B cell (primary cell): ENCODE measurements at regions not wholly inside any gene's neighbourhood (a gene's known extent, or its start where the extent isn't known, plus 50 kb on each side); places are given as distances from the start of the nearest gene placed in this dataset.

ENCODE experiments used
- ATAC-seq: fragments of 200-7000 bp; cut with Tn5 transposase; one replicate; pipeline ENCODE4 v1.10.0; 2021; ENCODE audit warnings: low read depth, mild to moderate bottlenecking, moderate number of reproducible peaks, moderate library complexity
- CTCF ChIA-PET: fragments of 350-600 bp; sonication (Branson Sonifier 250); formaldehyde crosslinking; loops from one replicate; lab custom pipeline; 2021; ENCODE audit warnings: antibody characterized with exemption, inconsistent platforms; lab: Charles Lee
- POLR2A ChIA-PET: fragments of 350-600 bp; sonication (Branson Sonifier 250); formaldehyde crosslinking; loops from one replicate; lab custom pipeline; 2021; ENCODE audit warnings: antibody characterized with exemption; lab: Charles Lee
- DNase-seq: peaks from one replicate; pipeline ENCODE4 v3.0.0; 2013
- H2AFZ ChIP-seq: 2 replicates; pipeline ENCODE4 v1.6.1; 2012; ENCODE audit warnings: mild to moderate bottlenecking, low read depth, low read length; ENCODE audit not compliant: insufficient read depth, poor library complexity, severe bottlenecking
- H3K27ac ChIP-seq, 2 donors: 1 replicate in 1 of 2; 2 replicates in 1 of 2; pipeline ENCODE4 v1.5.1; 2012 to 2013; ENCODE audit warnings: low read length in 2 of 2, mild to moderate bottlenecking in 2 of 2, moderate library complexity in 1 of 2
- H3K27me3 ChIP-seq, 4 experiments: fragments of 200-600 bp in 1 of 4; sonication (generic) in 1 of 4; replicated peaks in 1 of 4; 1 replicate in 2 of 4; 2 replicates in 2 of 4; pipeline versions ENCODE4 v1.6.1 to v1.7.0; 2013 to 2016; ENCODE audit warnings: low read length in 3 of 4, mild to moderate bottlenecking in 2 of 4, mixed read lengths in 1 of 4, moderate library complexity in 1 of 4; ENCODE audit not compliant: insufficient read depth in 4 of 4, control insufficient read depth in 3 of 4; ENCODE audit errors: control extremely low read depth in 1 of 4
- H3K36me3 ChIP-seq, 2 experiments: replicated peaks in 1 of 2; 1 replicate in 1 of 2; 2 replicates in 1 of 2; pipeline versions ENCODE4 v1.6.1 to v1.7.1; 2013; ENCODE audit warnings: low read length in 1 of 2; ENCODE audit not compliant: insufficient read depth in 2 of 2, control insufficient read depth in 1 of 2; ENCODE audit errors: control extremely low read depth in 1 of 2, extremely low read depth in 1 of 2
- H3K4me1 ChIP-seq, 2 donors: fragments of 200-600 bp in 1 of 2; sonication (generic) in 1 of 2; 1 replicate in 1 of 2; 2 replicates in 1 of 2; pipeline versions ENCODE4 v1.5.1 to v1.6.1; 2013 to 2017; ENCODE audit warnings: low read length in 2 of 2; ENCODE audit not compliant: control insufficient read depth in 2 of 2, insufficient read depth in 2 of 2
- H3K4me2 ChIP-seq: replicated peaks from 2 replicates; pipeline ENCODE3; 2012; ENCODE audit warnings: mild to moderate bottlenecking, low read depth, low read length; ENCODE audit not compliant: poor library complexity, severe bottlenecking
- H3K4me3 ChIP-seq, 5 experiments: fragments of 200-600 bp in 1 of 5; sonication (generic) in 1 of 5; 1 replicate in 3 of 5; 2 replicates in 2 of 5; pipeline versions ENCODE4 v1.5.1 to v1.7.0; 2011 to 2016; ENCODE audit warnings: low read length in 4 of 5, mild to moderate bottlenecking in 4 of 5, low read depth in 2 of 5, control low read depth in 1 of 5, moderate library complexity in 1 of 5; ENCODE audit not compliant: insufficient read depth in 1 of 5; ENCODE audit errors: control extremely low read depth in 1 of 5, extremely low read depth in 1 of 5
- H3K79me2 ChIP-seq: fragments of 200-600 bp; sonication (generic); one replicate; pipeline ENCODE4 v1.6.0; 2016; ENCODE audit warnings: low read length; ENCODE audit not compliant: control insufficient read depth, insufficient read depth
- H3K9ac ChIP-seq: fragments of 200-600 bp; sonication (generic); 2 replicates; pipeline ENCODE4 v1.6.1; 2017; ENCODE audit warnings: mild to moderate bottlenecking, low read length, moderate library complexity
- H3K9me3 ChIP-seq, 3 donors: one replicate each; pipeline versions ENCODE4 v1.6.1 to v1.7.1; 2013; ENCODE audit warnings: low read length in 2 of 3; ENCODE audit not compliant: control insufficient read depth in 2 of 3, insufficient read depth in 1 of 3; ENCODE audit errors: control extremely low read depth in 1 of 3
- H4K20me1 ChIP-seq: 2 replicates; pipeline ENCODE4 v1.6.0; 2012; ENCODE audit warnings: mild to moderate bottlenecking, low read length; ENCODE audit not compliant: insufficient read depth, control insufficient read depth, poor library complexity, severe bottlenecking
- H3K27ac Mint-ChIP-seq: one replicate; pipeline ENCODE4 v1.8.0; 2021; ENCODE audit warnings: mixed read lengths
- H3K27me3 Mint-ChIP-seq: one replicate; pipeline ENCODE4 v1.8.0; 2021; ENCODE audit warnings: mixed read lengths
- H3K4me1 Mint-ChIP-seq: one replicate; pipeline ENCODE4 v1.8.0; 2021; ENCODE audit warnings: mixed read lengths
- H3K4me3 Mint-ChIP-seq: one replicate; pipeline ENCODE4 v1.8.0; 2021; ENCODE audit warnings: mixed read lengths
- H3K9me3 Mint-ChIP-seq: one replicate; pipeline ENCODE4 v1.8.0; 2022; ENCODE audit warnings: mixed read lengths; ENCODE audit not compliant: insufficient read depth
- EZH2 ChIP-seq: IDR thresholded peaks from 2 replicates; pipeline ENCODE4 v1.6.1; 2012; ENCODE audit warnings: borderline replicate concordance, low read depth, mild to moderate bottlenecking, moderate library complexity, low read length; ENCODE audit not compliant: insufficient read depth, poor library complexity, severe bottlenecking
- WGBS: methylation state at CpG from one replicate; pipeline ENCODE4 v1.1.5; 2013; ENCODE audit warnings: missing lambda C conversion rate; ENCODE audit not compliant: insufficient coverage; 5-methylcytosine and 5-hydroxymethylcytosine counted together
- intact Hi-C: fragments of 100-400 bp; cut with micrococcal nuclease; formaldehyde crosslinking; loops from one replicate; pipeline ENCODE4 v1.10.0; 2022
- TF ChIP-seq, protein P1 (sequence below): fragments of 200-600 bp; IDR thresholded peaks from one replicate; pipeline ENCODE4 v1.8.0; 2022; ENCODE audit warnings: antibody characterized with exemption, mild to moderate bottlenecking

GRCh38 chr20:50405915-50406609 is 104.1 kb upstream of the PTPN1 start:
- no peak for TF ChIP-seq EZH2
- TF ChIP-seq, protein P1, sequence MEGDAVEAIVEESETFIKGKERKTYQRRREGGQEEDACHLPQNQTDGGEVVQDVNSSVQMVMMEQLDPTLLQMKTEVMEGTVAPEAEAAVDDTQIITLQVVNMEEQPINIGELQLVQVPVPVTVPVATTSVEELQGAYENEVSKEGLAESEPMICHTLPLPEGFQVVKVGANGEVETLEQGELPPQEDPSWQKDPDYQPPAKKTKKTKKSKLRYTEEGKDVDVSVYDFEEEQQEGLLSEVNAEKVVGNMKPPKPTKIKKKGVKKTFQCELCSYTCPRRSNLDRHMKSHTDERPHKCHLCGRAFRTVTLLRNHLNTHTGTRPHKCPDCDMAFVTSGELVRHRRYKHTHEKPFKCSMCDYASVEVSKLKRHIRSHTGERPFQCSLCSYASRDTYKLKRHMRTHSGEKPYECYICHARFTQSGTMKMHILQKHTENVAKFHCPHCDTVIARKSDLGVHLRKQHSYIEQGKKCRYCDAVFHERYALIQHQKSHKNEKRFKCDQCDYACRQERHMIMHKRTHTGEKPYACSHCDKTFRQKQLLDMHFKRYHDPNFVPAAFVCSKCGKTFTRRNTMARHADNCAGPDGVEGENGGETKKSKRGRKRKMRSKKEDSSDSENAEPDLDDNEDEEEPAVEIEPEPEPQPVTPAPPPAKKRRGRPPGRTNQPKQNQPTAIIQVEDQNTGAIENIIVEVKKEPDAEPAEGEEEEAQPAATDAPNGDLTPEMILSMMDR = no peak
- H3K4me1 ChIP-seq = no peaks in the 10 kb centered on the region
- no peak overlapping the region for H3K27ac Mint-ChIP-seq
- H3K4me1 Mint-ChIP-seq = no peaks in the 10 kb centered on the region
- ATAC-seq (no peak), DNase-seq (no peak)
- H3K9me3 ChIP-seq = peaks cover 0 to 8% (median 0%) of the 10 kb centered on the region in 3 donors
- no peak overlapping the region for H3K27ac ChIP-seq
- no peaks in the 10 kb centered on the region for H3K36me3 ChIP-seq
- no peaks in the 10 kb centered on the region for H3K79me2 ChIP-seq
- no peaks in the 10 kb centered on the region for H3K9me3 Mint-ChIP-seq
- 100% methylated on average over 3 of the region's 6 CpGs for WGBS
- H3K4me3 Mint-ChIP-seq = no peak overlapping the region
- H4K20me1 ChIP-seq = no peaks in the 10 kb centered on the region
- H2AFZ ChIP-seq = no peak overlapping the region
- peaks cover 29% of the 10 kb centered on the region for H3K27me3 Mint-ChIP-seq
- no peak overlapping the region for H3K4me2 ChIP-seq
- no peak overlapping the region for H3K4me3 ChIP-seq
- POLR2A ChIA-PET = no interaction called here
- no peak overlapping the region for H3K9ac ChIP-seq
- H3K27me3 ChIP-seq = peaks cover 0 to 4% (median 1%) of the 10 kb centered on the region in 4 experiments
- CTCF ChIA-PET = no interaction called here
- intact Hi-C loops = no loop called here

- Histone ChIP-seq H3K79me2 (no peaks in the 10 kb centered on the region), H3K27me3 (peaks cover 0 to 4% (median 1%) of the 10 kb centered on the region in 4 experiments), H3K4me1 (no peaks in the 10 kb centered on the region), H2AFZ (no peak overlapping the region), H4K20me1 (no peaks in the 10 kb centered on the region), H3K9ac (no peak overlapping the region), H3K36me3 (no peaks in the 10 kb centered on the region), H3K9me3 (peaks cover 0 to 8% (median 0%) of the 10 kb centered on the region in 3 donors), H3K27ac (no peak overlapping the region), H3K4me2 (no peak overlapping the region), H3K4me3 (no peak overlapping the region)
- ATAC-seq (no peak), DNase-seq (no peak)
- Mint-ChIP-seq H3K4me3 (no peak overlapping the region), H3K9me3 (no peaks in the 10 kb centered on the region), H3K4me1 (no peaks in the 10 kb centered on the region), H3K27me3 (peaks cover 29% of the 10 kb centered on the region), H3K27ac (no peak overlapping the region)
- WGBS = 95% methylated on average over 9 of the region's 9 CpGs
- ChIA-PET CTCF (no interaction called here), POLR2A (no interaction called here)
- TF ChIP-seq, protein P1 = no peak
- intact Hi-C loops = no loop called here
Measured at GRCh38 chr20:50406610-50407136, 103.5 kb upstream of the PTPN1 start.
